HUES6 (cell line): ENCODE measurements at regions not wholly inside any gene's neighbourhood (a gene's known extent, or its start where the extent isn't known, plus 50 kb on each side); places are given as distances from the start of the nearest gene placed in this dataset.
"Not testable (repeated sequence)": the region's sequence is repeated elsewhere in the genome, so short reads cannot be mapped to it uniquely, and the experiment has no call there.

Experiments
- H3K27ac ChIP-seq: 2 replicates; pipeline ENCODE4 v1.7.0; 2013; ENCODE audit warnings: low read depth, mild to moderate bottlenecking, low read length, inconsistent platforms
- H3K27me3 ChIP-seq: 2 replicates; pipeline ENCODE4 v1.6.1; 2013; ENCODE audit warnings: low read length; ENCODE audit not compliant: control insufficient read depth, insufficient read depth
- H3K36me3 ChIP-seq: 2 replicates; pipeline ENCODE4 v1.6.1; 2013; ENCODE audit warnings: low read length; ENCODE audit not compliant: control insufficient read depth, insufficient read depth
- H3K4me1 ChIP-seq: 2 replicates; pipeline ENCODE4 v1.6.1; 2013; ENCODE audit warnings: low read length; ENCODE audit not compliant: control insufficient read depth, insufficient read depth
- H3K4me3 ChIP-seq: 2 replicates; pipeline ENCODE4 v1.5.1; 2013; ENCODE audit warnings: low read depth, low read length
- H3K9ac ChIP-seq: one replicate; pipeline ENCODE4 v1.6.1; 2013; ENCODE audit warnings: mild to moderate bottlenecking, low read length
- H3K9me3 ChIP-seq: 2 replicates; pipeline ENCODE4 v1.6.1; 2013; ENCODE audit warnings: low read depth, low read length; ENCODE audit not compliant: control insufficient read depth, insufficient read depth

- not testable (repeated sequence) for H3K27me3 ChIP-seq, H3K36me3 ChIP-seq, H3K4me1 ChIP-seq, H3K9ac ChIP-seq, H3K4me3 ChIP-seq, H3K27ac ChIP-seq
- peaks cover 26% of the 10 kb centered on the region; the same call in 1 of the 2 replicates for H3K9me3 ChIP-seq
These were observed 684.4 kb downstream of the KCNJ18 start for GRCh38 chr17:22376747-22377146.

GRCh38 chr17:22378748-22379147 is 686.4 kb downstream of the KCNJ18 start:
- not testable (repeated sequence) for H3K27me3 ChIP-seq, H3K36me3 ChIP-seq, H3K4me1 ChIP-seq, H3K9ac ChIP-seq, H3K27ac ChIP-seq, H3K4me3 ChIP-seq
- H3K9me3 ChIP-seq: peaks cover 17% of the 10 kb centered on the region; the same call in 1 of the 2 replicates

- H3K9ac ChIP-seq, H3K4me1 ChIP-seq, H3K27ac ChIP-seq, H3K36me3 ChIP-seq, H3K27me3 ChIP-seq, H3K4me3 ChIP-seq, H3K9me3 ChIP-seq: not testable (repeated sequence)
These were observed 689.3 kb downstream of the KCNJ18 start for GRCh38 chr17:22381589-22381988.

GRCh38 chr17:22383772-22384460 is 691.6 kb downstream of the KCNJ18 start:
- not testable (repeated sequence) for H3K9ac ChIP-seq, H3K27ac ChIP-seq, H3K27me3 ChIP-seq, H3K4me3 ChIP-seq, H3K36me3 ChIP-seq, H3K4me1 ChIP-seq, H3K9me3 ChIP-seq

- not testable (repeated sequence) for H3K9me3 ChIP-seq, H3K27ac ChIP-seq, H3K9ac ChIP-seq, H3K27me3 ChIP-seq, H3K4me1 ChIP-seq, H3K36me3 ChIP-seq, H3K4me3 ChIP-seq
These were observed 692.1 kb downstream of the KCNJ18 start for GRCh38 chr17:22384461-22384800.

GRCh38 chr17:22398446-22398845 is 706.1 kb downstream of the KCNJ18 start:
- not testable (repeated sequence) for H3K4me3 ChIP-seq, H3K9ac ChIP-seq, H3K27ac ChIP-seq, H3K36me3 ChIP-seq, H3K9me3 ChIP-seq, H3K4me1 ChIP-seq, H3K27me3 ChIP-seq

- H3K36me3 ChIP-seq, H3K9ac ChIP-seq, H3K4me1 ChIP-seq, H3K9me3 ChIP-seq, H3K27me3 ChIP-seq, H3K4me3 ChIP-seq, H3K27ac ChIP-seq: not testable (repeated sequence)
These were observed 706.7 kb downstream of the KCNJ18 start for GRCh38 chr17:22399037-22399436.

- not testable (repeated sequence) for H3K27me3 ChIP-seq, H3K9ac ChIP-seq, H3K4me3 ChIP-seq, H3K36me3 ChIP-seq, H3K4me1 ChIP-seq, H3K27ac ChIP-seq
- peaks cover 19% of the 10 kb centered on the region for H3K9me3 ChIP-seq
These were observed 712.8 kb downstream of the KCNJ18 start for GRCh38 chr17:22405080-22405479.

GRCh38 chr17:22409160-22409751 is 716.9 kb downstream of the KCNJ18 start:
- Histone ChIP-seq H3K27me3 (no peaks in the 10 kb centered on the region), H3K4me1 (no peaks in the 10 kb centered on the region), H3K36me3 (no peaks in the 10 kb centered on the region), H3K9ac (no peak overlapping the region), H3K27ac (no peak overlapping the region), H3K4me3 (no peak overlapping the region), H3K9me3 (peaks cover 49% of the 10 kb centered on the region)

- Histone ChIP-seq H3K36me3 (no peaks in the 10 kb centered on the region), H3K4me1 (no peaks in the 10 kb centered on the region), H3K4me3 (no peak overlapping the region), H3K27ac (no peak overlapping the region), H3K27me3 (no peaks in the 10 kb centered on the region), H3K9me3 (peaks cover 49% of the 10 kb centered on the region), H3K9ac (no peak overlapping the region)
These were observed 717.8 kb downstream of the KCNJ18 start for GRCh38 chr17:22410136-22410535.

GRCh38 chr17:22411185-22411784 is 719.0 kb downstream of the KCNJ18 start:
- no peaks in the 10 kb centered on the region for H3K27me3 ChIP-seq
- H3K4me1 ChIP-seq: no peaks in the 10 kb centered on the region
- no peak overlapping the region for H3K9ac ChIP-seq
- no peak overlapping the region for H3K4me3 ChIP-seq
- H3K27ac ChIP-seq: no peak overlapping the region
- H3K9me3 ChIP-seq: peaks cover 52% of the 10 kb centered on the region
- H3K36me3 ChIP-seq: no peaks in the 10 kb centered on the region
